NB4 (cell line): ENCODE measurements at regions not wholly inside any gene's neighbourhood (a gene's known extent, or its start where the extent isn't known, plus 50 kb on each side); places are given as distances from the start of the nearest gene placed in this dataset.

Experiments used
- MYC ChIP-seq: IDR thresholded peaks from 2 replicates; pipeline ENCODE4 v1.6.1; 2011; ENCODE audit warnings: low read depth, low read length
- POLR2A ChIP-seq: IDR thresholded peaks from 2 replicates; pipeline ENCODE4 v1.6.1; 2011; ENCODE audit warnings: mild to moderate bottlenecking; ENCODE audit not compliant: insufficient read length; ENCODE audit errors: extremely low read depth
- TF ChIP-seq, protein P1 (sequence below): IDR thresholded peaks from 2 replicates; pipeline ENCODE4 v1.6.1; 2011; ENCODE audit warnings: low read depth, low read length
- TF ChIP-seq, protein P2 (sequence below): IDR thresholded peaks from one replicate; pipeline ENCODE4 v1.5.1; 2012; ENCODE audit warnings: low read depth, low read length

DNA sequence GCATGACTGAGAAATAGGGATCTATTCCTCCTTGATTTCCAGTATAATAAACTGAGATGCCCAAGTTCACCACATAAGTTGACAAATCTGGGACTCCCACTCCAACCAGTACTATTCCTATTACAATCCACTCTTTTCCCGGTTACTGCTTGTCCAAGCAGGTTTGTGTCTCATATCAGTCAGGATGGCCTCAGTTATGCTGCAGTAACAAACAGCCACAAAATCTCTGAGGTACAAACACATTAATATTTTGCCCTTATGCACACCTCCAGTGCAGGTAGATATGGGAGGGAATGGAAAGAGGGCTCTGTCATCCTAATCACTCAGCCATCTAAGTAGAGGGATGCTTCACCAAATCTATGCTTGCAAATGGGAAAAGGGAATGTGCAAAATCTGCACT lies 207.8 kb downstream of the RAB28 start:
- TF ChIP-seq, protein P1, sequence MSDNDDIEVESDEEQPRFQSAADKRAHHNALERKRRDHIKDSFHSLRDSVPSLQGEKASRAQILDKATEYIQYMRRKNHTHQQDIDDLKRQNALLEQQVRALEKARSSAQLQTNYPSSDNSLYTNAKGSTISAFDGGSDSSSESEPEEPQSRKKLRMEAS, result no peak
- TF ChIP-seq, protein P2, sequence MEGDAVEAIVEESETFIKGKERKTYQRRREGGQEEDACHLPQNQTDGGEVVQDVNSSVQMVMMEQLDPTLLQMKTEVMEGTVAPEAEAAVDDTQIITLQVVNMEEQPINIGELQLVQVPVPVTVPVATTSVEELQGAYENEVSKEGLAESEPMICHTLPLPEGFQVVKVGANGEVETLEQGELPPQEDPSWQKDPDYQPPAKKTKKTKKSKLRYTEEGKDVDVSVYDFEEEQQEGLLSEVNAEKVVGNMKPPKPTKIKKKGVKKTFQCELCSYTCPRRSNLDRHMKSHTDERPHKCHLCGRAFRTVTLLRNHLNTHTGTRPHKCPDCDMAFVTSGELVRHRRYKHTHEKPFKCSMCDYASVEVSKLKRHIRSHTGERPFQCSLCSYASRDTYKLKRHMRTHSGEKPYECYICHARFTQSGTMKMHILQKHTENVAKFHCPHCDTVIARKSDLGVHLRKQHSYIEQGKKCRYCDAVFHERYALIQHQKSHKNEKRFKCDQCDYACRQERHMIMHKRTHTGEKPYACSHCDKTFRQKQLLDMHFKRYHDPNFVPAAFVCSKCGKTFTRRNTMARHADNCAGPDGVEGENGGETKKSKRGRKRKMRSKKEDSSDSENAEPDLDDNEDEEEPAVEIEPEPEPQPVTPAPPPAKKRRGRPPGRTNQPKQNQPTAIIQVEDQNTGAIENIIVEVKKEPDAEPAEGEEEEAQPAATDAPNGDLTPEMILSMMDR, result no peak
- TF ChIP-seq POLR2A (no peak), MYC (no peak)
